Prostate gland (tissue), 2 donors: ENCODE measurements at regions not wholly inside any gene's neighbourhood (a gene's known extent, or its start where the extent isn't known, plus 50 kb on each side); places are given as distances from the start of the nearest gene placed in this dataset.

Experiments used
- CTCF ChIP-seq, 4 experiments: fragments of 200-600 bp in 2 of 4; fragments of 450-650 bp in 2 of 4; sonication (generic) in 2 of 4; IDR thresholded peaks; 1 replicate in 3 of 4; 2 replicates in 1 of 4; pipeline ENCODE4 v1.5.1; 2016 to 2019; ENCODE audit warnings: antibody characterized with exemption in 4 of 4, mild to moderate bottlenecking in 2 of 4, moderate library complexity in 2 of 4
- POLR2A ChIP-seq: fragments of 450-650 bp; IDR thresholded peaks from one replicate; pipeline ENCODE4 v1.6.1; 2016; ENCODE audit warnings: antibody characterized with exemption, mild to moderate bottlenecking

- no peak for TF ChIP-seq CTCF (IDR thresholded peaks at IDR 0.05)
- TF ChIP-seq POLR2A: no peak
These were observed 562.8 kb upstream of the SALL3 start for GRCh38 chr18:78416853-78417252.
